Large intestine (tissue), 3 donors: ENCODE measurements at regions not wholly inside any gene's neighbourhood (a gene's known extent, or its start where the extent isn't known, plus 50 kb on each side); places are given as distances from the start of the nearest gene placed in this dataset.

Experiments
- DNase-seq, 2 donors: peaks; one replicate each; pipeline versions ENCODE4 v3.0.0 to v3.0.0-alpha.2; 2013
- H3K27ac ChIP-seq: one replicate; pipeline ENCODE4 v1.5.1; 2013; ENCODE audit warnings: low read length
- H3K27me3 ChIP-seq: 2 replicates; pipeline ENCODE4 v1.6.1; 2013; ENCODE audit warnings: low read length; ENCODE audit not compliant: control insufficient read depth, insufficient read depth
- H3K36me3 ChIP-seq: 2 replicates; pipeline ENCODE4 v1.6.1; 2013; ENCODE audit warnings: low read length; ENCODE audit not compliant: control insufficient read depth, insufficient read depth
- H3K4me1 ChIP-seq: one replicate; pipeline ENCODE4 v1.6.1; 2013; ENCODE audit warnings: low read length; ENCODE audit not compliant: control insufficient read depth, insufficient read depth
- H3K4me3 ChIP-seq: one replicate; pipeline ENCODE4 v1.5.1; 2013; ENCODE audit warnings: low read length
- H3K9me3 ChIP-seq: one replicate; pipeline ENCODE4 v1.6.1; 2013; ENCODE audit warnings: mild to moderate bottlenecking, low read depth, low read length, moderate library complexity; ENCODE audit not compliant: control insufficient read depth
- WGBS: methylation state at CpG from one replicate; pipeline ENCODE4 v1.1.5; 2013; ENCODE audit warnings: low lambda C conversion rate; ENCODE audit not compliant: insufficient coverage; 5-methylcytosine and 5-hydroxymethylcytosine counted together

DNA sequence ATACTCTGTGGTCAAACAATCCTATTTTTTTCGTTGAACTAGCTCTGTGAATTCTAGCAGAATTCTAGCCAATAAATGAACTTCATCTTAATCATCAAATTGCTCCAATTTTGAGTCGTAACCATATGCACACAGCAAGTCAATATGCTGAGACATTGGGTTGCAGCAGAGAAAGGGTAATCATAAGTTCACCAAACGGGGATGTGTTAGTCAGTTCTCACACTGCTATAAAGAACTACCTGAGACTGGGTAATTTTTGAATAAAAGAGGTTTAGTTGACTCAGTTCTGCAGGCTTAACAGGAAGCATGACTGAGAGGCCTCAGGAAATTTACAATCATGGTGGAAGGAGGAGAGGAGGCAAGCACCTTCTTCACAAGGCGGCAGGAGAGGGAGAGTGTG lies 67.7 kb upstream of the ABCC4 start:
- H3K4me3 ChIP-seq, result no peak overlapping the region
- no peaks in the 10 kb centered on the region for H3K36me3 ChIP-seq
- no peak overlapping the region for H3K27ac ChIP-seq
- no peak for DNase-seq
- H3K4me1 ChIP-seq, result no peaks in the 10 kb centered on the region
- H3K9me3 ChIP-seq, result no peaks in the 10 kb centered on the region
- no peaks in the 10 kb centered on the region for H3K27me3 ChIP-seq
- no CpG with 5 or more reads among the region's 4 CpGs for WGBS

DNA sequence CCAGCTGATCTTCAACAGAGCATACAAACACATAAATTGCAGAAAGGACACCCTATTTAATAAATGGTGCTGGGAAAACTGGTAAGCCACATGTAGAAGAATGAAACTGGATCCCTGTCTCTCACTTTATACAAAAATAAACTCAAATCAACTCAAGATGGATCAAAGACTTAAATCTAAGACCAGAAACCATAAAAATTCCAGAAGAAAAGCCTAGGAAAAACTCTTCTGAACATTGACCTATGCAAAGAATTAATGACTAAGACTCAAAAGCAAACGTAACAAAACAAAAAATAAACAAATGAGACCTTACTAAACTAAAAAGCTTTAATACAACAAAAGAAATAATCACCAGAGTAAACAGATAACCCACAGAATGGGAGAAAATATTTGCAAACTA lies 74.5 kb upstream of the ABCC4 start:
- Histone ChIP-seq H3K27me3 (no peaks in the 10 kb centered on the region), H3K36me3 (no peaks in the 10 kb centered on the region), H3K27ac (no peak overlapping the region), H3K4me3 (no peak overlapping the region), H3K9me3 (no peaks in the 10 kb centered on the region), H3K4me1 (peaks cover 4% of the 10 kb centered on the region)
- no CpG with 5 or more reads among the region's 1 CpG for WGBS
- no peak for DNase-seq

DNA sequence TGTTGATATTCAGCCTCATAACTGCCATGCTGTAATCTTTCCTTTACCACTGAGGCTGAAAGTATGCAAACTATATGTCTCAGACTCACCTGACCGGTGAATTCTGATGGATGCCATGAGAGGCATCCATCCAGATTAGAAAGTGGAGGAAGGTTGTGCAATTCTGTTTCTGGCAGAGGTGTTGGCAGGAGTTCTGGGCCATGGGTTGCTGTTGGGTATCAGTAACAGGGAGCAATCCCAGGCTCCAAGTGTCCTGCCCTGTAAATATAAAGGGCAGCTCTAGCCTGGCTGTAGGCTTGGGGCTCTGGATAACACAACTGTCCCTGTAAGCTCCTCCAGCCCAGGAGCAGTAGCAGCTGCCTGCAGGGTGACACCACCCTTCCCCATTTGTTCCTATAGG lies 77.4 kb upstream of the ABCC4 start:
- Histone ChIP-seq H3K27ac (no peak overlapping the region), H3K27me3 (no peaks in the 10 kb centered on the region), H3K4me1 (peaks cover 4% of the 10 kb centered on the region), H3K36me3 (no peaks in the 10 kb centered on the region), H3K9me3 (no peaks in the 10 kb centered on the region), H3K4me3 (no peak overlapping the region)
- WGBS, result no CpG with 5 or more reads among the region's 1 CpG
- DNase-seq, result no peak

DNA sequence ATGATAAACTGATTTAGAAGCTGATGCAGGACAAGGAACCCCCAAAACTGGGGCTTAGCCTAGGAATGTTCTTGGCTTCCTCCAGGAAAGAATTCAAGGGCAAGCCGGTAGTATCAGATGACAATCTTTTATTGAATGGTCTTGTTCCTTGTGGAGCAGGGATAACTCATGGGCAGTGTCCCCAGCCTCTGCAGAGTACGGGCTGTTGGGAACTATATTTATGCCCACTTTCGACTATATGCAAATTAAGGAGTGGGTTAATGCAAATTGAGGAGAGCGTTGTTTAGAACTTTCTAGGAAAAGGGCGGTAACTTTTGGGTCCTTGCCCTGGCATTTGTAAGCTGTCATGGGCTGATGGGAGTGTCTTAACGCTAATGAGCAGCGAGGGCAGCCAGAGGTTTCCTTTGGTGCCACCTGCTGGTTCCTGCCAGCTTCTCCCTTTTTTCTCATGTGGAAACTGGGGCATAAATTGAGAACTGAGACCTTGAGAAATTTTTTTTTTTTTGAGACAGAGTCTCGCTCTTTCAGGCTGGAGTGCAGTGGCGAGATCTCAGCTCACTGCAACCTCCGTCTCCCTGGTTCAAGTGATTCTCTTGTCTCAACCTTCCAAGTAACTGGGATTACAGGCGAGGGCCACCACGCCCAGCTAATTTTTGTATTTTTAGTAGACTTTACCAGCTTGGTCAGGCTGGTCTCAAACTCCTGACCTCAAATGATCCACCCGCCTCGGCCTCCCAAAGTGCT lies 79.4 kb upstream of the ABCC4 start:
- WGBS, result 24% methylated on average over 2 of the region's 14 CpGs
- no peak overlapping the region for H3K4me3 ChIP-seq
- DNase-seq, result peak; percentile 72 to 80
- peaks cover 4% of the 10 kb centered on the region for H3K4me1 ChIP-seq
- H3K9me3 ChIP-seq, result no peaks in the 10 kb centered on the region
- H3K36me3 ChIP-seq, result no peaks in the 10 kb centered on the region
- H3K27me3 ChIP-seq, result no peaks in the 10 kb centered on the region
- no peak overlapping the region for H3K27ac ChIP-seq

DNA sequence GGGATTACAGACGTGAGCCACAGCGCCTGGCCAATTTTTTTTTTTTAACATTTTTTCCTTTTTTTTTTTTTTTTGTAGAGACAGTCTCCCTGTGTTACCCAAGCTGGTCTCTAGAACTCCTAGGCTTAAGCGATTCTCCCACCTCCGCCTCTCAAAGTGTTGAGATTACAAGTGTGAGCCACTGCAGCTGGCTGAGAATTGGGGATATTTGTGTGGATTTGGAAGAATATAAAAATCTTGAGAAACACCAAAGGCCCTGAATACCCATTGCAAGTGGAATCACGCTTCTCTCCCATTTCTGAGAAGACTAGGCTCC lies 79.9 kb upstream of the ABCC4 start:
- H3K27ac ChIP-seq, result no peak overlapping the region
- H3K27me3 ChIP-seq, result no peaks in the 10 kb centered on the region
- 21% methylated on average over 2 of the region's 5 CpGs for WGBS
- H3K9me3 ChIP-seq, result no peaks in the 10 kb centered on the region
- DNase-seq, result no peak
- no peak overlapping the region for H3K4me3 ChIP-seq
- H3K36me3 ChIP-seq, result no peaks in the 10 kb centered on the region
- peaks cover 4% of the 10 kb centered on the region for H3K4me1 ChIP-seq

DNA sequence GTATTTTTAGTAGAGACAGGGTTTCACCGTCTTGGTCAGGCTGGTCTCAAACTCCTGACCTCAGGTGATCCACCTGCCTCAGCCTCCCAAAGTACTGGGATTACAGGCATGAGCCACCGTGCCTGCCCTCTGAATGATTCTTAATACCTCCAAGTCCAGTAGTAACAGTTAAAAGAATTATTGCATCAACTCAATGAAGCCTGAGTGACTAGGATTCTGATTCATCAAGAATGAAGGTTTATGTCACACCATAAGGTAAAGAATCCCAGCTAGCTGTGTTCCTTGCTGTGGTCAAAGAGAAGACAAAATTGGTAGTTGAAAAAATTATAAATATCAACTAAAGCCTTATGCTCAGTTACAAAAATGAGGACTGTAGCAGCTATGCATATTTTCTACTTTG lies 81.2 kb upstream of the ABCC4 start:
- no peak for DNase-seq
- Histone ChIP-seq H3K27me3 (no peaks in the 10 kb centered on the region), H3K36me3 (no peaks in the 10 kb centered on the region), H3K9me3 (no peaks in the 10 kb centered on the region), H3K4me1 (peaks cover 4% of the 10 kb centered on the region), H3K4me3 (no peak overlapping the region), H3K27ac (no peak overlapping the region)
- no CpG with 5 or more reads among the region's 2 CpGs for WGBS

DNA sequence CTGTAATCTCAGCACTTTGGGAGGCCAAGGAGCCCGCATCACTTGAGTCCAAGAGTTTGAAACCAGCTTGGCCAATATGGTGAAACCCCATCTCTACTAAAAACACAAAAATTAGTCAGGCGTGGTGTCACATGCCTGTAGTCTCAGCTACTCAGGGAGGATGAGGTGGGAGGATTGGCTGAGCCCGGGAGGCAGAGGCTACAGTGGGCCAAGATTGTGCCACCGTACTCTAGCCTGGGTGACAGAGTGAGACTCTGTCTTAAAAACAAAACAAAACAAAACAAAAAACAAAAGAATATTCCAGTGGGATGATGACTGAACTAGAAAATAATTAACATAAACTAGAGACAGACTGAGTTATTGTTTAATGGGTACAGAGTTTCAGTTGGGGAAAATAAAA lies 81.7 kb upstream of the ABCC4 start:
- Histone ChIP-seq H3K36me3 (no peaks in the 10 kb centered on the region), H3K9me3 (no peaks in the 10 kb centered on the region), H3K27ac (no peak overlapping the region), H3K27me3 (no peaks in the 10 kb centered on the region), H3K4me1 (peaks cover 4% of the 10 kb centered on the region), H3K4me3 (no peak overlapping the region)
- DNase-seq, result no peak
- no CpG with 5 or more reads among the region's 4 CpGs for WGBS

DNA sequence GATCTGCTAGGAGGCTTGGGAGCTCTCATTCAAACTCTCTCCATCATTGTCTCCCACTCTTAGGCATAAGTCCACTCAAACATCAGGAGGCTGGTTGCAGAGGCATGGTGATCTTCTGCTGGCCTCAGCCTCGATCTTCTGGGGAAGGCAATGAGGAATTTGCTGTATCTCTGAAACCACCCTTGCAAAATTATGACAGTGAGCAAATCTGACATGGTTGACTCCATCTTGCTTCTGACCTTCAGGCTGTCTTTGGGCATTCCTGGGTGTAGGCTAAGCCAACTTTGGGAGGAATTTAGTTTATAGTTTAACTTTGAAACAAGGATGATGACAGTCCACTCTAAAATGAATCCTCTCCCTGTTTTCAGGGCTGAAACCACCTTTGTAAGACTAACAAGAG lies 84.1 kb upstream of the ABCC4 start:
- Histone ChIP-seq H3K27ac (no peak overlapping the region), H3K36me3 (no peaks in the 10 kb centered on the region), H3K4me1 (peaks cover 2% of the 10 kb centered on the region), H3K27me3 (peaks cover 4% of the 10 kb centered on the region), H3K4me3 (no peak overlapping the region), H3K9me3 (no peaks in the 10 kb centered on the region)
- whole genome bisulfite sequencing, result no CpG with 5 or more reads among the region's 1 CpG
- DNase-seq, result no peak

DNA sequence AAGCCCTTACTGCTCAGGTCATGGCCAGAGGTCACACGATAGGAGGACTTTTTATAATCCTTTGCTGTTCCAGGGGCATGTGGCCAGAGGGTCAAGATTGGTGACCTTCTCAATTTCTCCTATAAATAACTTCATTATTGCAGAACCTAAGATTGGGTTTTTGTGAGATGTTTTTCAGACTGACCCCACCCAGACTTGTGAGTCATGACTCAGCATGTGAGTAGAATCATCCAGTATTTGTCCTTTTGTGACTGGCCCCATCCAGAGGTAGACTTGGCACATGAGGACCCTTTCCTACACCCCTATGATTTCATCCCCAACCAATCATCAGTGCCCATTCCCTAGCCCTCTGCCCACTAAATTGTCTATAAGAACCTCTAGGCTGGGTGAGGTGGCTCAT lies 84.5 kb upstream of the ABCC4 start:
- Histone ChIP-seq H3K27ac (no peak overlapping the region), H3K4me1 (no peaks in the 10 kb centered on the region), H3K4me3 (no peak overlapping the region), H3K36me3 (no peaks in the 10 kb centered on the region), H3K9me3 (no peaks in the 10 kb centered on the region), H3K27me3 (peaks cover 4% of the 10 kb centered on the region)
- no peak for DNase-seq
- WGBS, result no CpG with 5 or more reads among the region's 1 CpG

DNA sequence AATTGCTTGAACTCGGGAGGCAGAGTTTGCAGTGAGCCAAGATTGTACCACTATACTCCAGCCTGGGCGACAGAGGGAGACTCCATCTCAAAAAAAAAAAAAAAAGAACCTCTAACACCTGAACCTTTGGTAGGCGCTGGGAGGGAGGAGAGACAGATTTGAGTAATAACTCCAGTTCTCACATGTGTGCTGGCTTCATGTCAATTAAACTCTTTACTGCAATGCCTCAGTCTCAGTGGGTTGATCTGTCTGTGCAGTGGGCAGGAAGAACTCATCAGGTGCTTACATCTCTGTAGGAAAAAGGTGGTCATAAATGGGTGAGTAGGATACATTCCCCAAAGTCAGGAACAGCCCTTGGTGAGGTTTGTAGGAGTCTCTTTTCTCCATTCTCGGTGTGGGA lies 85.1 kb upstream of the ABCC4 start:
- Histone ChIP-seq H3K4me3 (no peak overlapping the region), H3K9me3 (no peaks in the 10 kb centered on the region), H3K27me3 (peaks cover 4% of the 10 kb centered on the region), H3K27ac (no peak overlapping the region), H3K36me3 (no peaks in the 10 kb centered on the region), H3K4me1 (no peaks in the 10 kb centered on the region)
- WGBS, result 83% methylated on average over 1 of the region's 4 CpGs
- DNase-seq, result no peak

DNA sequence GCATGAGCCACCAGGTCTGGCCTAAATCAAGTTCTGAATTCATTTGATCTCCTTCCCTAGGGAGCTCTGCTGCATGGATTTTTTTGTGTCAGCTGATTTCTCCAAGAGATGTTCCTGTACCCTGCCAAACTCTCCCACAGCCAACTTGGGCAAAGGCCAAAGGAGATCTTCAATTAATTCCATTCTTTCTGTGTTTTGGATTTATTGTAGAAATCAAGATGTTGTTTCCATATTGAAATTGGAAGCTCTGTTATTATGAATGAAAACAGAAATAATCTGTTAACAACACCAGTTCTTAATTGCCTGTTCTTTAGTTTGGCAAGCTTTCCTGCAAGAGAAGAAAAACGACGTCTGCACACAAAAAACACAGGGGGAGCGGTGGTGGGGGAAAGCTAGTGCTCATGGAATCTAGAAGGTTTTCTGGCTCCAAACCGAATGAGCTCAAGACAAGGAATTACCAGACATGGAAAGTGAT lies 86.5 kb upstream of the ABCC4 start:
- Histone ChIP-seq H3K9me3 (no peaks in the 10 kb centered on the region), H3K27me3 (peaks cover 4% of the 10 kb centered on the region), H3K4me3 (no peak overlapping the region), H3K4me1 (no peaks in the 10 kb centered on the region), H3K36me3 (no peaks in the 10 kb centered on the region), H3K27ac (no peak overlapping the region)
- 89% methylated on average over 3 of the region's 4 CpGs for WGBS
- DNase-seq, result peak in 1 of 2 donors; percentile 22
